GM10248 (cell line): ENCODE measurements at regions not wholly inside any gene's neighbourhood (a gene's known extent, or its start where the extent isn't known, plus 50 kb on each side); places are given as distances from the start of the nearest gene placed in this dataset.

Experiments used
- CTCF ChIA-PET: fragments of 300-600 bp; sonication (Branson Sonifier 250); formaldehyde crosslinking; extraction: SDS; loops from one replicate; lab custom pipeline; 2021; ENCODE audit warnings: antibody characterized with exemption; lab: Yijun Ruan, JAX
- POLR2A ChIA-PET: fragments of 350-650 bp; sonication (Branson Sonifier 250); formaldehyde crosslinking; extraction: SDS; loops from one replicate; lab custom pipeline; 2020; ENCODE audit warnings: antibody characterized with exemption; lab: Yijun Ruan, JAX
- DNase-seq: peaks from one replicate; pipeline ENCODE4 v3.0.0; 2012; ENCODE audit errors: extremely low spot score
- TF ChIP-seq, protein P1 (sequence below): IDR thresholded peaks from 2 replicates; pipeline ENCODE4 v1.5.1; 2012; ENCODE audit warnings: mild to moderate bottlenecking, low read depth; ENCODE audit errors: extremely low read depth, missing control alignments, control extremely low read depth

DNA sequence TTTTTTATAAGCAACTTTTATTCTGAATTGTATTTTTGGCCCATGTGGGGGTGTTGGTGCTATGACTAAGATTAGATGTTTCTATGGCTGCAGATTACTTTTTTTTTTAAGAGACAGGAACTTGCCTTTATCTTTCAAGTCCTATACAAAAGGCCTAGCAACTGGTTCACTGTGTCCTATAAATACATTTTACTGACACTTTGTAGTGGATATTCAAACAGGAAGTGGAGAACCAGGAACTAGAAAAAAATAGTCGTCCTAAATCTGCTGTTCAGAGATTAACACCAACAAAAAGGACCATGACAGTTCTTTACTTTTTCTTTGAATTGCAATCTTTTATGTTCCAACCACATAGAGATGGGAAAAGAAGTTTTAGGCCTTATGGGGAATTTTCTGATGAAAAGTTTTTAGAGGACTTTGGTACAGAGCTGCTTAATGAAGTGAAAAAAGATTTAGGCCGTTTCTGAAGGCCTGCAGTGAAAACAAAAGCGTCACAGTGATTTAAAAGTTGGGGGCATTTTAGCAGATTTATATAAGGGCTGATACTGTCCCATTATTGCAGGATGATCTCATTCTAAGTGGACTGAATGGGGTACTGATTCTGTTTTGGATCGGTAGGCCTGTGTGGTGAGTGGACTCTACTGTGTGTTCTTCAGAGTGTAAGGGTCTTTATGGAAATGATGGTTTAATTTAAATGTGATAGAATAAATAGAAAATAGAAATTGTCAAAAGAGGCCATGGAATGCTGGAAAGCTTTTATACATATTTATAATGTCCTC lies 136.4 kb upstream of the DEPDC1 start:
- TF ChIP-seq, protein P1, sequence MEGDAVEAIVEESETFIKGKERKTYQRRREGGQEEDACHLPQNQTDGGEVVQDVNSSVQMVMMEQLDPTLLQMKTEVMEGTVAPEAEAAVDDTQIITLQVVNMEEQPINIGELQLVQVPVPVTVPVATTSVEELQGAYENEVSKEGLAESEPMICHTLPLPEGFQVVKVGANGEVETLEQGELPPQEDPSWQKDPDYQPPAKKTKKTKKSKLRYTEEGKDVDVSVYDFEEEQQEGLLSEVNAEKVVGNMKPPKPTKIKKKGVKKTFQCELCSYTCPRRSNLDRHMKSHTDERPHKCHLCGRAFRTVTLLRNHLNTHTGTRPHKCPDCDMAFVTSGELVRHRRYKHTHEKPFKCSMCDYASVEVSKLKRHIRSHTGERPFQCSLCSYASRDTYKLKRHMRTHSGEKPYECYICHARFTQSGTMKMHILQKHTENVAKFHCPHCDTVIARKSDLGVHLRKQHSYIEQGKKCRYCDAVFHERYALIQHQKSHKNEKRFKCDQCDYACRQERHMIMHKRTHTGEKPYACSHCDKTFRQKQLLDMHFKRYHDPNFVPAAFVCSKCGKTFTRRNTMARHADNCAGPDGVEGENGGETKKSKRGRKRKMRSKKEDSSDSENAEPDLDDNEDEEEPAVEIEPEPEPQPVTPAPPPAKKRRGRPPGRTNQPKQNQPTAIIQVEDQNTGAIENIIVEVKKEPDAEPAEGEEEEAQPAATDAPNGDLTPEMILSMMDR, result no peak
- ChIA-PET POLR2A (no interaction called here), CTCF (interaction anchor here (1.6 kb wide), 1 partner anchor 18 kb away, joined by 3 read pairs; no protein-coding TSS in a partner anchor)
- DNase-seq, result no peak

DNA sequence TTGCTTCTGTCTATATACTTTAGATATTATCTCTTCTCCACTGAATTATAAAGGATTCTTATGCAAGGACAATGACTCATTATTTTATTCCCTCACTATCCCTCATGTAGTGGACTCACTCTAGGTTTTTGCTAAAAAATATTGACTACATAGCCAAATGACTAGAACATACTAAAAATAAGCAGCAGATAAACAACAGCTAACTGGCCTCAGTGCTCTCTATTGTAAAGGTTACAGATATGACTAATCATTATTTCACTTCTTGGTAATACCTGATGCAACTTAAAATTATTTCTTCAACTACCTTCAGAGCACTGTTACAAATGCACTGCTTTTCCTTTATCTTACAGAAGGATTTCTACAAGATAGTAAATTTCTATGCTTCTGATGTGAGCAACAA lies 147.6 kb upstream of the DEPDC1 start:
- no peak for DNase-seq
- TF ChIP-seq, protein P1, result no peak
- ChIA-PET CTCF (interaction anchor here (1.2 kb wide), 1 partner anchor 20 kb away, joined by 3 read pairs; no protein-coding TSS in a partner anchor), POLR2A (no interaction called here)

DNA sequence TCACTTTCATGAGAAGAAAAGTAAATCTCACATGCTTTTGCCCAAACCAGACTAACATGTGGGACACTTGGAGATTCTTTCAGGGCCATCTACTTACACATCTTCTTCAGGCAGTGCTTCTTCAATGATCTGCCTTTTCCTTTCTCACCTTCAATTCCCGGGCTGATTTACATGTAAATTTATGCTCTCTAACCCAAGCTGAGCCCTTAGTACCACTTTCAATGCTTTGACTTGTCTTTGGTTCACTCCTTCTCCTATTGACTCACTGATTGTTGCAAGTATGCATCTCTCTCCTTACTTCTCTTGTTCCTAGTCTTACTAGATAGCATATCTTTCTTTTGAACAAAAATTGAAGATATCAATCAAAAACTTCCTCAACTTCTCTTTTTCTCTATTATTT lies 154.2 kb upstream of the DEPDC1 start:
- no peak for DNase-seq
- CTCF ChIA-PET, result no interaction called here
- POLR2A ChIA-PET, result no interaction called here
- TF ChIP-seq, protein P1, result no peak

DNA sequence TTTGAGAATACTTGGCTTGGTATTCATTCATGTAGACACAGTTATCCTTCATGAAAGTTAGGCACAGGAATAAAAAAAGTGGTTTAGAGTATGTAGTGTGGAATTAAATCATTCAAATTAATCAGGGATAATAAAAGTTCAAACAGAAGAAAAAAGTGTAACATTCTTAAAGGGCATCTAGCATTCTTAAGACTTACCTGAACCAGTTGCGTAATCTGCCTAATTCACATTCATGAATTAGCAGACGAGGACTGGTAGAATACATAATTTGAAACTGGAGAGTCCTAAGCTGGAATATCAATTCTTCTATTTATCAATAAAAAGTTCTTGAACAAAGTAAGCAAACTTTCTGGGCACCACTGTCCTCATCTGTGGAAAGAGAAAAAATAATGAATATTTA lies 157.0 kb upstream of the DEPDC1 start:
- TF ChIP-seq, protein P1, result no peak
- ChIA-PET CTCF (no interaction called here), POLR2A (no interaction called here)
- DNase-seq, result no peak

DNA sequence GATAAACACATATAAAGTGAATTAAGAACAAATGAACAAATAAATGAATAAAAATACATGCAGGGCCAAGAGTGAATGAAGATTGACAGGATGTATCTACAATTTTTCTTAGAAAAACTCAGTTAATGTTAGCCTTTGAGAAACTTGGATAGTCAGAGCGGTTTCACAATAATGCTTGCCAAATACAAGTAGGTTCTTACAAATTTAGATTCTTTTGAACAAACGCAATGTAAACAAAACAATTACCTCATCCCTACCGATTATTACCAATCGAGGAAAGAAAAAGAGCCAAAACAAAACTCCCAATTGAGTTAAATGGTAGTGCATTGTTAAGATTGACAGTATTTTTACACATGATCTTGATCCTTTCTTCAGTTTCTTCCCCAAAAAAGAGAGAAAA lies 176.9 kb upstream of the DEPDC1 start:
- DNase-seq, result no peak
- TF ChIP-seq, protein P1, result no peak
- CTCF ChIA-PET, result no interaction called here
- POLR2A ChIA-PET, result no interaction called here

DNA sequence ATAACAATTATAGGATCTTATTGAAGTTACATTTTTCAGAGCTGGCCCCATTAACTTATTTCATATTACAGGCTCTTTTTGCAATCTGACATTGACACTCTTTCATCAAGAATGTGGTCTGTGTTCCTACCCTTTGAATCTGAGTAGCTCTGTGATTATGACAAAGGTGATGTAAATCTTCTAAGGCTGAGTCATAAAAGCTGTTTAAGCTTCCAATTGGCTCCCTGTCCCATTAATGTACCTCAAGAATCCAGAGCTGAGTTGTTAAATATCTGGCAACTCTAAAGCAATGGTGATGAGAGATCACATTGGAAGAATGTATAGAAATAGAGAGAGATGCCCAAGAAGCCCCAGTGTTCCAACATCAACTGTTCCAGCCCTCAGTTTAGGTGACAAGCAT lies 178.5 kb upstream of the DEPDC1 start:
- TF ChIP-seq, protein P1, result no peak
- ChIA-PET POLR2A (no interaction called here), CTCF (no interaction called here)
- no peak for DNase-seq
